ENCODE measurements at regions not wholly inside any gene's neighbourhood (a gene's known extent, or its start where the extent isn't known, plus 50 kb on each side); places are given as distances from the start of the nearest gene placed in this dataset.

- ChIA-PET CTCF (interaction anchor here (0.8 to 47.3 kb wide), 17 partner anchors 9 to 542 kb away, joined by 3 to 2267 read pairs (median 10); no protein-coding TSS in a partner anchor), POLR2A (interaction anchor here (0.9 to 1.7 kb wide), 3 partner anchors 15 to 21 kb away, joined by 3 to 7 read pairs (median 4); no protein-coding TSS in a partner anchor)
- TF ChIP-seq CTCF (IDR thresholded peaks at IDR 0.05; ENCODE audit: insufficient read depth, low read length, missing control alignments): no peak
- H3K4me3 ChIP-seq (ENCODE audit: low read depth, low read length): no peak overlapping the region
- DNase-seq (ENCODE audit: low read depth, low spot score): peak; percentile 94
Measured at GRCh38 chr7:142461437-142461836, 203.6 kb upstream of the PRSS58 start.

GRCh38 chr7:142460402-142461117 lies 202.7 kb upstream of the PRSS58 start:
- no peak overlapping the region for H3K4me3 ChIP-seq (ENCODE audit: low read depth, low read length)
- ChIA-PET CTCF (interaction anchor here (0.6 to 47.3 kb wide), 27 partner anchors 8 to 545 kb away, joined by 3 to 2267 read pairs (median 7); no protein-coding TSS in a partner anchor), POLR2A (interaction anchor here (1.7 kb wide), 1 partner anchor 21 kb away, joined by 7 read pairs; no protein-coding TSS in a partner anchor)
- no peak for TF ChIP-seq CTCF (IDR thresholded peaks at IDR 0.05; ENCODE audit: insufficient read depth, low read length, missing control alignments)
- no peak for DNase-seq (ENCODE audit: low read depth, low spot score)

- TF ChIP-seq CTCF (IDR thresholded peaks at IDR 0.05; ENCODE audit: insufficient read depth, low read length, missing control alignments): peak; percentile 69
- CTCF ChIA-PET: interaction anchor here (0.8 to 47.3 kb wide), 29 partner anchors 10 to 546 kb away, joined by 3 to 2267 read pairs (median 5); no protein-coding TSS in a partner anchor
- H3K4me3 ChIP-seq (ENCODE audit: low read depth, low read length): no peak overlapping the region
- POLR2A ChIA-PET: no interaction called here
- no peak for DNase-seq (ENCODE audit: low read depth, low spot score)
Measured at GRCh38 chr7:142459551-142459963, 201.7 kb upstream of the PRSS58 start.

- POLR2A ChIA-PET: no interaction called here
- DNase-seq (ENCODE audit: low read depth, low spot score): no peak
- no peak for TF ChIP-seq CTCF (IDR thresholded peaks at IDR 0.05; ENCODE audit: insufficient read depth, low read length, missing control alignments)
- no peak overlapping the region for H3K4me3 ChIP-seq (ENCODE audit: low read depth, low read length)
- CTCF ChIA-PET: interaction anchor here (0.7 to 47.3 kb wide), 6 partner anchors 15 to 326 kb away, joined by 3 to 2267 read pairs (median 17); no protein-coding TSS in a partner anchor
Measured at GRCh38 chr7:142457146-142457703, 199.4 kb upstream of the PRSS58 start.

- CTCF ChIA-PET: interaction anchor here (1.3 to 47.3 kb wide), 5 partner anchors 8 to 760 kb away, joined by 4 to 2267 read pairs (median 5); no protein-coding TSS in a partner anchor
- no peak for TF ChIP-seq CTCF (IDR thresholded peaks at IDR 0.05; ENCODE audit: insufficient read depth, low read length, missing control alignments)
- H3K4me3 ChIP-seq (ENCODE audit: low read depth, low read length): no peak overlapping the region
- POLR2A ChIA-PET: no interaction called here
- no peak for DNase-seq (ENCODE audit: low read depth, low spot score)
Measured at GRCh38 chr7:142455392-142455791, 197.5 kb upstream of the PRSS58 start.

GRCh38 chr7:142454862-142455261 lies 197.0 kb upstream of the PRSS58 start:
- no peak for TF ChIP-seq CTCF (IDR thresholded peaks at IDR 0.05; ENCODE audit: insufficient read depth, low read length, missing control alignments)
- DNase-seq (ENCODE audit: low read depth, low spot score): no peak
- CTCF ChIA-PET: interaction anchor here (1.3 to 47.3 kb wide), 6 partner anchors 9 to 760 kb away, joined by 4 to 2267 read pairs (median 5); no protein-coding TSS in a partner anchor
- H3K4me3 ChIP-seq (ENCODE audit: low read depth, low read length): no peak overlapping the region
- POLR2A ChIA-PET: no interaction called here

Measured in AG04449 (cell line).